ENCODE measurements at regions not wholly inside any gene's neighbourhood (a gene's known extent, or its start where the extent isn't known, plus 50 kb on each side); places are given as distances from the start of the nearest gene placed in this dataset.

DNA sequence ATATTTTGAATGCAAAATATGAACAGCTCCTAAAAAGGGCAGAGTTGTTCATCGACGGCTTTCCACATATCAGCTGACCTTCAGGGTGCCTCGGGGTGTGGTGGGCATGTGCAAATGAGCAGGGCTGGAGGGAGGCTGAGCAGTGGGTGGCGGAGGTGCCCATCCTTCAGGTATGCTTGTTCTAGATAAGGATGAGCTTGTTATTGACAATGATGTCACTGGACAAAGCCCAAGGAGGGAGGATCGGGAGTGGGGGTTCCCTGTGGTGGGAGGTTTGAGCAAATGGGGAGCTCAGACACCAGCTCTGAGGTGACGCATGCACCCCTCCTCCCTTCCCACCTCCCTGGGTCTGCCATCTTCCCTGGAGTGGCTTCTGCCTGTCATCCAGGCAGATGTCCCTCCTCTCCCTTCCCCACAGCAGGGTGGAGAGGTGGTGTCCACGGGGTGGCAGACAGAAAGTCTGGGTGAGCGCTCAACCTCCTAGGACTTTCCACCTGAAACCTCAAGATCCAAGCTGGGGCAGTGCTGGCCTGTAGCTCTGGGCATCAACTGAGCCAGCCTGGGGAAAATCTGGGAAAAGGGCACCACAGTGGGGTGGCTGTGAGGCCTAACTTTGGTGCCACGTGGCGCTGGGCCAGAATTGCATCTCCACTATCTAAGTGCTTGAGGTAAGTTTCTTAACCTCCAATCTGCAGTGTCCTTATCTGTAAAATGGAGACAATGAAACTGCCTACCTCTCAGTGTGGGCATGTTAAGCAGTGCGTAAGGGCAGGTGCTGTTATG is 106.3 kb upstream of the THY1 start:
- no peak for ATAC-seq
- intact Hi-C loops (cut with DNase I, micrococcal nuclease), result no loop called here
- DNase-seq, result no peak

GRCh38 chr11:119525867-119526196 is 102.9 kb upstream of the THY1 start:
- DNase-seq (no peak), ATAC-seq (no peak)
- intact Hi-C loops (cut with DNase I, micrococcal nuclease), result no loop called here

DNA sequence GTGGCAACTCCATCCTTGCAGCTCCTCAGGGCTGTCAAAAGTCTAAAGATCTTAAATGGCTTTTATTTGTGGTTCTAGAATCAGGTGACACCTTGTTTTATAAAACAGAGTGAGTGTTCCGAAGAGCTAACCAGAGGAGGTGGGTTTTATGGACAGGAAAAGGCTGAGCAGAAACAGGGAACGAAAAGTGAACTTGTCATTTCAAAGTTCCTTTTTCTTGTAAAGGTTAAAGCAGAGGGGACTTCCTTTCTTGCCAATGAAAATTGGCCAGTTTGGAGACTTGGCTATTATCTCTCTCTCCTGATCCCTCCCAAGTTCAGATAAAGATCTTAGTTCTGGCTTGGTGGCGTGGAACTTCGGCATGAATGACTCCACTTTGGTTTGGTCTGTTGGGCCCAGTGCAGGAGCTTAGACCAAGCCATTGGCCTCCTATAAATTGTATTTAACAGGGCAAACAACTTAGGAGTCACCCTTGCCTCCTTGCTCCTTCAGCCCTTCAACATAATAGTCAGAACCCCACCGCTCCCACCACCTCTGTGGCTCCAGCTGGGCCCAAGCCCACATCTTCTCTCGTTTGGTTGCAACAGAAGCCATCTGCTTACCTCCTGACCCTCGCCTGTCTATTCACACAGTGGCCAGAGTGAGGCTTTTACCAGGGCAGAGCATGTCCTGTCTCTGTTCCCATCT is 102.4 kb upstream of the THY1 start:
- intact Hi-C loops (cut with DNase I, micrococcal nuclease), result no loop called here
- ATAC-seq, result no peak
- DNase-seq, result no peak

- intact Hi-C loops (cut with DNase I, micrococcal nuclease), result no loop called here
- no peak for DNase-seq
Observed at GRCh38 chr11:119523539-119524157, 100.7 kb upstream of the THY1 start.

GRCh38 chr11:119522609-119523008 is 99.6 kb upstream of the THY1 start:
- intact Hi-C loops (cut with DNase I, micrococcal nuclease), result no loop called here
- ATAC-seq, result no peak
- DNase-seq, result no peak

More at GRCh38 chr11:119523539-119524157, 100.7 kb upstream of the THY1 start:
- ATAC-seq, result no peak

GRCh38 chr11:119521551-119521950 is 98.6 kb upstream of the THY1 start:
- no peak for DNase-seq
- intact Hi-C loops (cut with DNase I, micrococcal nuclease), result no loop called here
- no peak for ATAC-seq

DNA sequence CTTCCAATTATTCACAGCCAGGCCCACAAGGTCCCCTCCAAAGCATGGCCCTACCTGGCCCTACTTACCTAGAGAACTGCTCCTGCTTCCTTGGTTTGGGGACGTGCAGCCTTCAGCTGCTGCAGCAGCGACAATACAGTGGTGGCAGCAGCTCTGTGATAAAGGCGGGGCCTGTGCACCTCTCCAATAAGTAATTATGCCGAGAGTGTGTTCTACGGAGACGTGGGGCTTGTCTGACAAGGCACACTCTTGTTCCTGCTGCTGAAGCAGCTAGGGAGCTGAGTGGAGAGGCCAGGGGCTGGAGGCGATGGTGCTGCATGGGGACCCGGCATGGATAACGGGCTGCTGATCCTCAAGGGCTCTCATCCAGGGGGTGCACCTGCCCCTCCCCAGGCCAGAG is 98.0 kb upstream of the THY1 start:
- DNase-seq (no peak), ATAC-seq (no peak)
- intact Hi-C loops (cut with DNase I, micrococcal nuclease), result no loop called here

DNA sequence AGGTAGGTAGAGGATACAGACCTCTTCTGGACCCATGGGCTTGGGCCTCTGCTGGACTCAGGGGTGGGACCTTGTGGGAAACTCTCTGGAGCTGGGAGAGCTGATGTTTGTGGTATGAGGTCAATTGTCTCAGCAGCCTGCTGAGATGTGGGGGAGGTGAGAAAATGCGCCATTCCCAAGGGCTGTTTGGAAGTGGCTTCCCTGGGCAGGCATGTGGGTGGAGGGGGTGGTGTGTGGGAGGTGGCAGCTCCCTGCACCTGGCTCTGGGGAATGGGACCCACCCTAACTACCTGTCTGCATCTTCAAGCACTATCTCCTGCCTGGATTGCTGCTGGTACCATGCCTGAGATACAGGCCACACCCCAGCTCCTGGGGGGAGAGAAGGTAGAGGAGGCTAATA is 97.4 kb upstream of the THY1 start:
- ATAC-seq (no peak), DNase-seq (no peak)
- intact Hi-C loops (cut with DNase I, micrococcal nuclease), result no loop called here

DNA sequence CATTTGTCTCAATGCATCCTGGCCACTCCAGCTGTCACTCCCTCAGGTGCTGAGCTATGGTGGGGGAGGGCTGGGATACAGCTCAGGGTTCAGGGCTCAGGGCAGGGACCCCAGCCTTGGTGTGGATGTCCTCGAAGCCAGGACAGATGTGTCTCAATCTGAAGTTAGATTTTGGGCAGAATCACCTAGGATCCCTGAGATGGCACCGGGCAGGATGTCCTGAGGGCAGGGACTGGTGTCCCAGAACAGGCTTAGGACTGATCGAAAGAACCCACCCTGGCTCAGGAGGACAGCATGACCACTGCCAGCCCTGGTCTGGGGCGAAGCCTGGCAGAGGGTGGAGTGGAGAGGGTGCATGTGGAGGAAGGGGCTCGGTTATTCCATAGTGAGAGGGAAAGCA is 96.8 kb upstream of the THY1 start:
- ATAC-seq, result no peak
- intact Hi-C loops (cut with DNase I, micrococcal nuclease), result no loop called here

GRCh38 chr11:119518746-119519730 is 96.1 kb upstream of the THY1 start:
- no peak for ATAC-seq
- DNase-seq, result no peak
- intact Hi-C loops (cut with DNase I, micrococcal nuclease), result no loop called here

More for the DNA sequence above, 96.8 kb upstream of the THY1 start:
- DNase-seq, result no peak

DNA sequence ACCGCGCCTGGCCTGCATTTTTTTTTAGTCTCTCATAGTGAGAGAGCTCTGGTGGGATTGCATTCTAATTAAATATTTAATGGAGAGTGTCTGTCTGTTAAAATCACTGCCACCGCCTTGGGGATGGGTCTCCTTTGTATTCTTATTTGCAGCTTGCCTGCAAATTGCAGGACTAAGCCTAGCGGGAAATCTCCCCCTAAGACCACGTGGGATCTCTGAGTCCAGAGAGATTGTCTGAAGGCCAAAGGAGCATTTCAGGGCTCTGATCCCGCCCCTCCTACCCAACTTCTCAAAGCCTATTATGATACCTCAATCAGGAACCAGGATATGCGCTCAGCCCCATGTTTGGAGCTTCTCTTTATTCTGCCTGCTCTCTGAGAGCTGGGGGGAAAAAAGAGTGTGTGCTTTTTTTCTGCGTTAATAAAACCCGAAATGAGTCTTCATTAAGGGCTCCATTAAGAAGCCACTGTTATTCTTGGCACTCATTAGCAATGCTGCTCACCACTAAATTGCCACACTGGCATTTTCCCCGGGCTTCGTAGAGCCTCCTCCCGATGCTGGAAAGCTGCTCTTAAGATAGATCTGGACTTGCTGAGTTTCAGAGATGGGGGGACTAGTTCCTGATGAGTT is 92.9 kb upstream of the THY1 start:
- DNase-seq, result no peak
- intact Hi-C loops (cut with DNase I, micrococcal nuclease), result no loop called here

GRCh38 chr11:119513806-119514170 is 90.8 kb upstream of the THY1 start:
- no peak for DNase-seq
- intact Hi-C loops (cut with DNase I, micrococcal nuclease), result no loop called here
- ATAC-seq, result no peak

More for the DNA sequence above, 92.9 kb upstream of the THY1 start:
- no peak for ATAC-seq

DNA sequence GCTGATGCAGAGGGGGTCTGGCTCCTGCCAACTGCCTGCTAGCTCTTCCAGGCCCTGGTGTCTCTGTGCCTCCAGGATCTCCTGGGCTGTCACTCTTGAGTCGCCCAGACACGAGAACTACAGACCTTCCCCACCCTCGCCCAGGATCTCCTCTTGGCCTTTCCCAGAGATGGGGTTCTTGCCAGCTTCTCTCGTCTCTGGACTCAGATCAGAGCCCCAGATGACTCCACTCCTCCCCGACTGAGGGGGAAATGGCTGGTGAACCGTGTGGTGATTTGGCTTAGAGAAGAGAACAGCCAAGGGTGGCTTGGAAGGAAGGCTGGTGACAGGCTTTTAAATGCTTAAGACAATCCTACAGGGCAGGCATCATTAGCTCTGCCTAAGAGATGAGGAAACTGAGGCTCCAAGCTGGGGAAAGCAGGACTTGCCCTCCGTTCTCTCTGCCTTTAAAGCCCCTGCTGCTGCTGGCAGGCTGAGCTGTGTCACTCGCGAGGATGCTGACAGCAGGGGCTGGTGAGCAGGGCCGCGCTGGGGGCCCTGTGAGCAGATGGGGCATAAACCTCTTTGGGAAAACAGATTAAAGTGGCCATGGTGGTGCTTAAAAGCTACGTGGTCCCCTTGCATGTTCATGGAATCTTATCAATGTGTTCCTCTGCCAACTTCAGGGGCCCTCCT is 90.3 kb upstream of the THY1 start:
- no peak for DNase-seq
- no peak for ATAC-seq
- intact Hi-C loops (cut with DNase I, micrococcal nuclease), result no loop called here

- DNase-seq (no peak), ATAC-seq (no peak)
- intact Hi-C loops (cut with DNase I, micrococcal nuclease), result no loop called here
Observed at GRCh38 chr11:119512369-119512768, 89.4 kb upstream of the THY1 start.

DNA sequence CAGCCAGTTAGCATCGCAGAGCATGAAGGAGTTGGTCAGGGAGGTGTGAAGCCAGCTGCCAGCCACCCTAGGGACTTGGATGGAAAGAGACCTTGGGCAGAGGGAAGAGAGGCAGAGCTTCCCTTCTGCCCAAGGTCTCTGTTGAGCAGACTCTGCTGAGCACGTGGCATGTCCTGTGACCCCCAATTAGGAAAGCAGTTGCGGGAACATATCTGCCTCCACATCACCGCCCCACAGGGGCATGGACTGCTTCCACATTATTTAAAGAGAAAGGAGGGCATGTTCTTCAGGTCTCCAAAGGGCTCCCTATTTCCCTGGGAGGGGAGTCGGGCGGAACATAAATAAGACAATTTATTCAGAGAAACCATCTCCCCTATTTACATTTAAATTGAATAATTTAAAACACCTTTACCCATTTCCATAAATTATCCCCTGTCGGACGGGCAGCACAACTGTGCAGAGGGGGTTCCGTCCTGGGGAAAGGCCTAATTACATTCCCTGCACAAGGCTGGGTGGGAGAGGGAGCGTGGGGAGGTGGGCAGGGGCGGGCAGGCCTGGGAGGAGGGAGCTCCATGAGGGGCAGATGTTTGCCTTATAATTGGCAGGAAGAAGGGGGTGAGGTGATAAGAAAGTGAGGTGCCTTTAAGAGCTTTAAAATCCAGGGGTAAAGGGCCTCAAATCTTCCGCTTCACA is 88.8 kb upstream of the THY1 start:
- intact Hi-C loops (cut with DNase I, micrococcal nuclease), result no loop called here
- DNase-seq, result no peak
- no peak for ATAC-seq

DNA sequence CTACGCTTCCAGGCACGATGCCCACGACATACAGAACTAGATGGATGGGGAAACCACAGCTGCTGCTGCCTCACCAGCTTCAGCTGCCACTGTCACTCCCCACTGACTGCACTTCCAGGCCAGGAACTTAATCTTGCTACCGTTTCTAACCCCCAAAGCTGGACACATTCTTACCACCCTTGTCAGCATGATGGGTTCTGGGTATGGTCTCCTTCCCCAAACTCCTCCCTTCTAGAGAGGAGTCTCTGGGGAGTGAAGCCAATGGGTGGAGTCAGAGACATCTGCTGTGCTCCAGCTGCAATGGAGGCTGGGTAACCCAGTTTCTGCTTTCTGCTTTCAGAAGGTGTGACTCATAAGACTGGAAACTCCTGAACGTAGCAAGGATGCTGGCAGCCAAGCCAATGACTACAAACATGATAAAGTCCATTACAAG is 87.0 kb upstream of the THY1 start:
- DNase-seq (peak in 1 of 2 donors; percentile 29), ATAC-seq (no peak)
- intact Hi-C loops (cut with DNase I, micrococcal nuclease), result no loop called here

DNA sequence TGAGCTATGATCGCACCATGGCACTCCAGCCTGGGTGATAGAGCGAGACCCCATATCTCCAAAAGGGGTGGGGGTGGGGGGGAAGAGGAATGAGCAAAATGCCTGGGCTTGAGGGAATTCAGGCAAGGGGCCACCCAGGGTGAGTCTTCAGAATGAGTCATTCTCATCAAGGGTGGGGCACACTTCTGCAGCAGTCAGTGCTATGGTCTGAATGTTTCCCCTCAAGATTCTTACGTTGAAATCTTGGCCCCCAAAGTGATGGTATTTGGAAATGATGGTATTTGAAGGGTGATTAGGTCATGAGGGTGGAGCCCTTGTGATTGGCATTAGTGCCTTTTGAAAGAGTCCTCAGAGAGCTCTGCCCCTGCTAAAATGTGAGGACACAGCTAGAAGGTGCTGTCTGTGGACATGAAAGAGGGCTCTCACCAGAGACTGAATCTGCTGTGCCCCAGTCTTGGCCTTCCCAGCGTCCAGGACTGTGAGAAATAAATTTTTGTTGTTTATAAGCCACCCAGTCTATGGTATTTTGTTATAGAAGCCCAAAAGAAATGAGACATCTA is 86.4 kb upstream of the THY1 start:
- ATAC-seq (no peak), DNase-seq (no peak)
- intact Hi-C loops (cut with DNase I, micrococcal nuclease), result no loop called here

Measured in left colon (tissue), 2 donors.